CD4-positive, alpha-beta T cell (primary cell): ENCODE measurements at regions not wholly inside any gene's neighbourhood (a gene's known extent, or its start where the extent isn't known, plus 50 kb on each side); places are given as distances from the start of the nearest gene placed in this dataset.

Experiments used
- ATAC-seq: fragments of 200-7000 bp; cut with Tn5 transposase; one replicate; pipeline ENCODE4 v1.10.0; 2022; ENCODE audit warnings: mild to moderate bottlenecking; ENCODE audit not compliant: poor library complexity
- CTCF ChIA-PET: fragments of 350-600 bp; sonication (Branson Sonifier 250); formaldehyde crosslinking; loops from one replicate; lab custom pipeline; 2021; ENCODE audit warnings: antibody characterized with exemption, inconsistent platforms; lab: Charles Lee
- POLR2A ChIA-PET: fragments of 350-600 bp; sonication (Branson Sonifier 250); formaldehyde crosslinking; loops from one replicate; lab custom pipeline; 2021; ENCODE audit warnings: antibody characterized with exemption, inconsistent platforms; lab: Charles Lee
- DNase-seq, 14 experiments: peaks; one replicate each; pipeline ENCODE4 v3.0.0-alpha.2; 2013 to 2020; ENCODE audit warnings: mixed read lengths in 2 of 14
- H3K27ac ChIP-seq, 2 donors: one replicate each; pipeline versions ENCODE4 v1.5.1 to v1.7.0; 2013; ENCODE audit warnings: low read length in 2 of 2, low read depth in 1 of 2, mild to moderate bottlenecking in 1 of 2
- H3K27me3 ChIP-seq, 2 experiments: 1 replicate in 1 of 2; 2 replicates in 1 of 2; pipeline versions ENCODE4 v1.6.1 to v1.7.0; 2013; ENCODE audit warnings: low read length in 2 of 2, control low read depth in 1 of 2, mild to moderate bottlenecking in 1 of 2, moderate library complexity in 1 of 2; ENCODE audit not compliant: insufficient read depth in 2 of 2, control insufficient read depth in 1 of 2
- H3K36me3 ChIP-seq: one replicate; pipeline ENCODE4 v1.6.1; 2013; ENCODE audit warnings: low read length, control low read depth; ENCODE audit not compliant: insufficient read depth
- H3K4me1 ChIP-seq: one replicate; pipeline ENCODE4 v1.6.1; 2013; ENCODE audit warnings: low read length, control low read depth; ENCODE audit not compliant: insufficient read depth
- H3K4me3 ChIP-seq: one replicate; pipeline ENCODE4 v1.5.1; 2013; ENCODE audit warnings: mild to moderate bottlenecking, low read length, moderate library complexity
- H3K9me3 ChIP-seq, 2 experiments: 1 replicate in 1 of 2; 2 replicates in 1 of 2; pipeline versions ENCODE4 v1.6.1 to v1.7.0; 2013; ENCODE audit warnings: low read length in 2 of 2, mild to moderate bottlenecking in 2 of 2, control low read depth in 1 of 2, moderate library complexity in 1 of 2; ENCODE audit not compliant: control insufficient read depth in 1 of 2, insufficient read depth in 1 of 2
- H3K27ac Mint-ChIP-seq: one replicate; pipeline ENCODE4 v1.8.0; 2020; ENCODE audit warnings: mixed read lengths
- H3K27me3 Mint-ChIP-seq: one replicate; pipeline ENCODE4 v1.8.0; 2021; ENCODE audit warnings: mixed read lengths
- H3K36me3 Mint-ChIP-seq: one replicate; pipeline ENCODE4 v1.8.0; 2021; ENCODE audit warnings: low read depth, mixed read lengths
- H3K4me1 Mint-ChIP-seq: one replicate; pipeline ENCODE4 v1.8.0; 2021; ENCODE audit warnings: low read depth, mixed read lengths
- H3K4me3 Mint-ChIP-seq: one replicate; pipeline ENCODE4 v1.8.0; 2020; ENCODE audit warnings: mild to moderate bottlenecking, mixed read lengths
- H3K9me3 Mint-ChIP-seq: one replicate; pipeline ENCODE4 v1.8.0; 2020; ENCODE audit warnings: mixed read lengths
- intact Hi-C, 2 experiments: fragments of 100-400 bp; cut with DNase I in 1 of 2; cut with micrococcal nuclease in 1 of 2; formaldehyde crosslinking; loops; one replicate each; pipeline versions ENCODE4 v1.15.1 to v1.9.0; 2023 to 2025; cut with DNase I, micrococcal nuclease
- TF ChIP-seq, protein P1 (sequence below): fragments of 200-600 bp; IDR thresholded peaks from one replicate; pipeline ENCODE4 v1.8.0; 2022; ENCODE audit warnings: antibody characterized with exemption, mild to moderate bottlenecking

DNA sequence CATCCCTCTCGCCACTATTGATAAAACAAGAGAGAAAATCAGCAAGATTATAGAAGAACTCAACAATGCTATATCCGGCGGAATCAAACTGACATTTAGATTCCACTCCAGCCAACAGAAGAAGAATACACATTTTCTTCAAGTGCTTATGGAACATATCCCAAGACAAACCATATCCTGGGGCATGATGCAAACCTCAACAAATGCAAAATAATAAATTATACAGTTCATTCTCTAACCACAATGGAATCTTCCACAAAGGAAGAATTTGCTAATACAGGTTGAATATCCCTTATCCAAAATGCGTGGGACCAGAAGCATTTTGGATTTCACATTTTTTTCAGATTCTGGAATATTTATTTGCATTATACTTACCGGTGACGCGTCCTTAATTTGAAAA is 51.4 kb upstream of the YPEL5 start:
- ATAC-seq (no peak), DNase-seq (no peak)
- no peaks in the 10 kb centered on the region for H3K36me3 Mint-ChIP-seq
- H3K27me3 ChIP-seq = peaks cover 10 to 12% of the 10 kb centered on the region in 2 experiments
- no peaks in the 10 kb centered on the region for H3K4me1 Mint-ChIP-seq
- intact Hi-C loops = loop anchor here in 1 of 2 experiments (10.0 kb wide), 1 partner anchor 1239 kb away; no protein-coding TSS in a partner anchor
- H3K36me3 ChIP-seq = no peaks in the 10 kb centered on the region
- TF ChIP-seq, protein P1, sequence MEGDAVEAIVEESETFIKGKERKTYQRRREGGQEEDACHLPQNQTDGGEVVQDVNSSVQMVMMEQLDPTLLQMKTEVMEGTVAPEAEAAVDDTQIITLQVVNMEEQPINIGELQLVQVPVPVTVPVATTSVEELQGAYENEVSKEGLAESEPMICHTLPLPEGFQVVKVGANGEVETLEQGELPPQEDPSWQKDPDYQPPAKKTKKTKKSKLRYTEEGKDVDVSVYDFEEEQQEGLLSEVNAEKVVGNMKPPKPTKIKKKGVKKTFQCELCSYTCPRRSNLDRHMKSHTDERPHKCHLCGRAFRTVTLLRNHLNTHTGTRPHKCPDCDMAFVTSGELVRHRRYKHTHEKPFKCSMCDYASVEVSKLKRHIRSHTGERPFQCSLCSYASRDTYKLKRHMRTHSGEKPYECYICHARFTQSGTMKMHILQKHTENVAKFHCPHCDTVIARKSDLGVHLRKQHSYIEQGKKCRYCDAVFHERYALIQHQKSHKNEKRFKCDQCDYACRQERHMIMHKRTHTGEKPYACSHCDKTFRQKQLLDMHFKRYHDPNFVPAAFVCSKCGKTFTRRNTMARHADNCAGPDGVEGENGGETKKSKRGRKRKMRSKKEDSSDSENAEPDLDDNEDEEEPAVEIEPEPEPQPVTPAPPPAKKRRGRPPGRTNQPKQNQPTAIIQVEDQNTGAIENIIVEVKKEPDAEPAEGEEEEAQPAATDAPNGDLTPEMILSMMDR = no peak
- ChIA-PET CTCF (interaction anchor here (1.5 kb wide), 1 partner anchor 69 kb away, joined by 4 read pairs; no protein-coding TSS in a partner anchor), POLR2A (no interaction called here)
- H3K4me3 Mint-ChIP-seq = no peak overlapping the region
- no peaks in the 10 kb centered on the region for H3K9me3 Mint-ChIP-seq
- H3K9me3 ChIP-seq = no peaks in the 10 kb centered on the region
- no peaks in the 10 kb centered on the region for H3K4me1 ChIP-seq
- peaks cover 39% of the 10 kb centered on the region for H3K27me3 Mint-ChIP-seq
- H3K4me3 ChIP-seq = no peak overlapping the region
- H3K27ac ChIP-seq = no peak overlapping the region
- no peak overlapping the region for H3K27ac Mint-ChIP-seq

- CTCF ChIA-PET = no interaction called here
Observed at GRCh38 chr2:30096451-30096850, 50.4 kb upstream of the YPEL5 start.

More at GRCh38 chr2:30096451-30096850, 50.4 kb upstream of the YPEL5 start:
- Histone ChIP-seq H3K4me1 (no peaks in the 10 kb centered on the region), H3K4me3 (no peak overlapping the region), H3K36me3 (no peaks in the 10 kb centered on the region), H3K27me3 (peaks cover 4 to 10% of the 10 kb centered on the region in 2 experiments), H3K9me3 (no peaks in the 10 kb centered on the region), H3K27ac (no peak overlapping the region)
- TF ChIP-seq, protein P1 = no peak
- POLR2A ChIA-PET = no interaction called here
- Mint-ChIP-seq H3K4me1 (no peaks in the 10 kb centered on the region), H3K36me3 (no peaks in the 10 kb centered on the region), H3K9me3 (no peaks in the 10 kb centered on the region), H3K4me3 (no peak overlapping the region), H3K27me3 (peaks cover 40% of the 10 kb centered on the region), H3K27ac (no peak overlapping the region)
- DNase-seq (no peak), ATAC-seq (no peak)
- intact Hi-C loops = loop anchor here in 1 of 2 experiments (10.0 kb wide), 1 partner anchor 1238 kb away; no protein-coding TSS in a partner anchor
